NCI-H1694 (cell line): ENCODE measurements at regions not wholly inside any gene's neighbourhood (a gene's known extent, or its start where the extent isn't known, plus 50 kb on each side); places are given as distances from the start of the nearest gene placed in this dataset.

Source experiments
- DNase-seq: peaks from one replicate; lab custom pipeline; 2025; lab: John Stamatoyannopoulos, UW

DNA sequence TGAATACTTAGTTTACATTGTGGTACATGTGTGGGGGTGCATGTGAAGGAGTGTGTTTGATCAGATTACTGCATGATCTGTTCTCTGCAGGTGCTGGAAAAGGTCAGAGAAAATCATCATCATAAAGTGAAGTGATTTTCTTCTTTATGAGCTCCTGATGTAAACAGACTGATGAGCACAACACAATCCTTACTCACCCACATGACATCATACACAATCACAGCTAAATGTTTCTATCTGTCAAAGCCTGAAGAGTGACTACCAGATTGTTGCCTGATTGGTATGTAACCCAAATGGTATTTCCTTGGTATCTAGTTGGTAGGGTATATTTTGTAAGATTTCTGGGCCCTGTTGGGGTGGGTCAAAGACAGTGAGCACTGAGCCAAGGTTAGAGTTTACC lies 270.8 kb downstream of the FOXG1 start:
- DNase-seq = no peak

- DNase-seq = peak; percentile 50
Measured at GRCh38 chr14:29039171-29039570, 272.6 kb downstream of the FOXG1 start.

DNA sequence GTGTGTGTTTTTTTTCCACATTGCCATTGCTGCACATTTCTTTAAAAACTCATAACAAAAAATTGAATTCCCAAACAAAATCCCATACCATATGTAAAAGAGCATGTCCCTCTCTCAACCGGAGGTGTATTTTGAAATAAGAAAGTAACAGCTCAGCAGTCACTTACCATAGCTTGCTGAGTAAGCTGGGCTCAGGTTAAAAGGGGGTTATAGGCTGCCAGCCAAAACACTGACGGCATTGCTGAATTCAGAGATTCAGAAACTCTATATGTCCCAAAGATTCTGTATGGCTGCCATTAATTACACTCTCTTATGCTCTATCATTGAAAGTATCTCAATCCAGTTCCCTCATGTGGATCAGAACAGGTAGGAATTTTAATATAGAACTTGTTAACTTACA lies 276.0 kb downstream of the FOXG1 start:
- DNase-seq = no peak

DNA sequence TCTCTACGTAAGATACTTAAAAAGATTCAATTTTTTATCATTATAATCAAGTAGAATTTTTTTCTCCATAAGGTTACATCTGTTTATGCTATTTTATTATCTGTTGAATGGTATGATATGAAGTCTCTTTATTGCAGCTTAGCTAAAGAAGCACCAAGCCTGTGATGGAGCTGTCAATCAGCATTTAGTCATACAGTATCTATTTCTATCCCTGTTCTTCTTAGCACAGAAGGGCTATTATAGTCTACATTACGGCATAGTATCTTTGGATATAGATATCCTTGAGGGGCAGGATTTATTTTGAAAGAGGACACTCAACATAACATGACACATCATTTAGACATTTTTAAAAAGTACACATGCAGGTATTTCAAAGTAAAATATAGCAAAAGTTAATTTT lies 277.1 kb downstream of the FOXG1 start:
- DNase-seq = no peak

GRCh38 chr14:29045237-29045636 lies 278.6 kb downstream of the FOXG1 start:
- no peak for DNase-seq

GRCh38 chr14:29054119-29054518 lies 287.5 kb downstream of the FOXG1 start:
- no peak for DNase-seq

DNA sequence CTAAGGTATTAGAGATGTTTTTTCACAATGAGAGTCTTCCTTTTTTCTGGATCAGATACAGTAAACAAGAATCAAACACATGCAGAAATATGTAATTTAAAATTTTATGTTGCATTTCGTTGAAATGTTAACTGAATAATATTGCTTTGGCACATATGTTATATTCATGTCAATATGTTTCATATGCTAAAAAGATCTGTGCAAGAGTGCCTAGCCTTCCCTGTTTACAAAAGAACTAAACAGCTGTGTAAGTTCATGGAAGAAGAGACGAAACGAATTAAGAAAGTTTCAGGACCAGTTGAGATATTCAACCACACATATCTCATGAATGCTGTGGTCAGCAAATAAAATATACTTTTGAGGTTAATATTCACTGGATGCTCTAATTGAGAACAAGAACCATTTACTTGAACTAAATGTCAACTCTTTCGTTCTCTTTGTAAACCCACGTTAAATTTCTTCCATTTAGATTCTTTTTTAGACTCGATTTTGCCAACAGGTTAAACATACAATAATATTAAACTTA lies 289.5 kb downstream of the FOXG1 start:
- no peak for DNase-seq

DNA sequence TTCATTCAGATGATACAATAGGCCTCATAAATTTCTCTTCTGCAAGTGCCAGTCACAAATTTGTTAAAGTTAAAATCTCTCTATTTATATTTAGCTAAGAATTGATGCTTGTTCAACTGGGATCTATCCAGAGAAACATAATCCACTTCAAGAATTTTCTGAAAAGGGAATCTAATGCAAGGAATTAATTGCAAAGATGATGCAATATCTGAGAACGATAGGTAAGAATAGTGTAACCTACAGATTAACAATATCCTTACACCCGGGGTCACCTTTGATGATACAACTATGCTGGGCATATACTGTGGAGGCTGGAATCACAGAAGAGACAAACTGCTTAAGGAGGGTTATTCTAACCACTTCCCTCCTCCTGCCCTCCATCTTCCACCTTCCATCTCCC lies 295.1 kb downstream of the FOXG1 start:
- no peak for DNase-seq

GRCh38 chr14:29062466-29062865 lies 295.9 kb downstream of the FOXG1 start:
- DNase-seq = no peak

- no peak for DNase-seq
Measured at GRCh38 chr14:29062976-29063375, 296.4 kb downstream of the FOXG1 start.

DNA sequence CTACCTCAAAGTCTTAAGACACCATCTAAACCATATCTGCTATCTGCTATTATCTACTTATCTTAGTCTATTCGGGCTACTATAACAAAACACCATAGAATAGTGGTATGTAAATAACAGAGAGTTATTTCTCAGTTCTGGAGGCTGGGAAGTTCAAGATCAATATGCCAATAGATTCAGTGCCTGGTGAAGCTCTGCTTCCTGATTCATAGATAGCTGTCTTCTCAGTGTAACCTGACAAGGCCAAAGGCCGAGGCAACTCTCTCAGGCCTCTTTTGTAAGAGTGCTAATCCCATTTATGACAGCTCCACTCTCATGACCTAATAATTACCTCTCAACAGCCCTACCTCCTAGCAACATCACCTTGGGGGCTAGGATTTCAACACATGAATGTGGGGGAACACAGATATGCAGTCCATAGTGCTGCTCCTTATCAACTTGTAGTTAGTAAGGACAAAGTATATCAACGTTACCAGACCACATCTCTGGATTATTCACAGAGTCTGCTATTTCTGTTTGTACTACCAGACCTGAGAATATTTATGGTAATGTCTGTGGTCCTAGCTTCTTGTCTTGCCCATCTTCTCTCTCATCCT lies 297.8 kb downstream of the FOXG1 start:
- no peak for DNase-seq

DNA sequence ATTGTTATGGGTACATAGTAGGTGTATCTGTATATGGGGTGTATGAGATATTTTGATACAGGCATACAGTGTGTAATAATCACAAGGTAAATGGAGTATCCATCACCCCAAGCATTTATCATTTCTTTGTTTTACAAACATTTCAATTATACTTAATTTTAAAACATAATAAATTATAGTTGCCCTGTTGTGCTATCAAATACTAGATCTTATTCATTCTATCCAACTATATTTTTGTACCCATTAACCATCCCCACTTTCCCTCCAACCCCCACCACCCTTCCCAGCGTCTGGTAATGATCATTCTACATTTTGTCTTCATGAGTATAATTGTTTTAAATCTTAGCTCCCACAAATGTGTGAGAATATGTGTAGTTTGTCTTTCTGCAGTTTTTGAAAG lies 302.6 kb downstream of the FOXG1 start:
- DNase-seq = no peak

DNA sequence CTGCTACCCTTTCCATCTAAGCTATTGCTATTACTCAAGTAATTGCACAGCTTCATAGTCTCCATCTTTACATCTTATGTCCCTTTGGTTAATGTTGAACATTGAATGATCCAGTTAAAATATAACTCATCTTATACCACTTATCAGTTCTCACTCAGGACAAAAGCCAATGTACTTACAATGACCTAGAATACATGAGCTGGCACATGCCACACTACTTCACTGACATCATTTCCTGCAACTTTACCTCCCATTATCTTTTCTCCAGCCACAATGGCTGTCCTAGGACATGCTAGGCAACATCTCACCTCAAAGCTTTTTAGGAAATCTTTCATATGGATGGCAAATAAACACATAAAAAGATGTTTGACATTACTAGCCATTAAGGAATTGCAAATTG lies 309.2 kb downstream of the FOXG1 start:
- no peak for DNase-seq

GRCh38 chr14:29077916-29078315 lies 311.3 kb downstream of the FOXG1 start:
- DNase-seq = no peak

GRCh38 chr14:29078810-29079522 lies 312.4 kb downstream of the FOXG1 start:
- DNase-seq = no peak

DNA sequence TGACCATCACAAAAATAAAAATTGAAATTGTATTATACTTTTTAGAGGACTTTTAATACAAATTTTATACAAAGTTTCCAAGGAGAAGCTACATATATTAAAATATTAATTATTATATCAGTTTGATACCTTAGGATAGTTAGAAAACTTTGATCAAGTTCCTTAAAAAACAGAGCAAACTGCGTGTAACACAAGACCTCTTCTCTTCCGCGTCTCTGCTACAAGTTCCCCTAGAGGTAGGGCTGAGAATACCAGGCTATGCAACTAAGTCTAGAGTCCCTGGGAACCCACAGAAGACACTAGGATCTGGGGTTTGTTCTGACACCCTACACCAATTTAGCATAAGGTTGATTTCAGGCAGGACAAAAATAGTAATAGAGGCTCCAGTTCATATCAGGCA lies 319.0 kb downstream of the FOXG1 start:
- DNase-seq = no peak

- DNase-seq = no peak
Measured at GRCh38 chr14:29089849-29090248, 323.3 kb downstream of the FOXG1 start.

DNA sequence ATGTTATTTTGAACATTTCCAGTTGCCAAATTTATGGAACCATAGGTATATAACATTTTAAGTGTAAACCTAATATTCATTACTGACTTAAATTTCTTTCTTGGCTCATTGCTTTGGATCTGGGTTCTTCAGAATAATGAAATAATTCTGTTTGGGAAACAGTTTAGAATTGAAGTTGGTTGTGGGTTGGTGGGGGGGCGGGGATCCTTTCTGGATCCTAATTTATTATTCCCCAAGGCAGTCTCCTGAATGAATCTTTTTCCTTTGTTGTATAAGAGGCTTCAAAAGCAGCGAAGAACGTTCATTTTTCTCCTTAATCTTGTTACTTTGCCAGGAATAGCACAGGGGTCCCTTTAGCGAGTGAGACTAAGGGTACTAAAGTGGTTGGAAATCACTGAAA lies 325.5 kb downstream of the FOXG1 start:
- DNase-seq = no peak

DNA sequence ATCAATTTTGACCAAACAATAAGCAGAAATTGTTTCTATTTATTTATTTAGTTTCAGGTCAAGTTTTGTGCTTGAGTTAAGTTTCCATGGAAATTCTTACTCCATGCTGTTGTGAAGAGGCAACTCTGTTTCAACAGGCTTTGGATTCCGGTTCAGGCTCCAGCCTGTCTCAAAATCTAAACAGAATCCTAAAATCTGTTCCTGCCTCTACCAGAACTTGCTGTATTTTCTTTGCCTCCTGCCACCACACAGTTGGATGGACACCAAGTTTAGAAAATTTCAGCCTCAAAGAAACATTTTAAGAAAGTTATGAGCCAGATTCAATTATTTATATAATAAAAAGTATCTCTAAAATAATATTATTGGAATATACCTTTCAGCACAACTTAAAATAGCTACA lies 330.9 kb downstream of the FOXG1 start:
- DNase-seq = no peak

GRCh38 chr14:29098656-29099055 lies 332.1 kb downstream of the FOXG1 start:
- no peak for DNase-seq

DNA sequence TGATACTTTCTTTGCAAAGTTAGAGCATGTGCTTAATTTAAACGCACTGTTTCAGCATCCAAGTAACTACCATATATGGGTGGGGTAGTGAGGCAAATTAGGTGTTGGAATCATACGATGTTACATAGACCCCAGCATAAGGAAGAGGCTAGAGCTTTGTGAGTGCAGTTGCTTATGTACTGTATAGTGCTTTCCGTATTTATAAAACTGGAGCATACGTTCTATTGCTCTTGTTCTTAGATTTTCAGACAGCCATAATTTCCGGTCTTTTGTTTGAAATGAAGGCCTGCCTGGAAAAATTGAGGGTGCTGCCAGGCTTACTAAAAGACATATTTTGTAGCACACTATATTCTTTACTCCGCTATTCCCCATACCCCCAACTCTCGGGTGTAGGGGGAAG lies 335.7 kb downstream of the FOXG1 start:
- DNase-seq = no peak

DNA sequence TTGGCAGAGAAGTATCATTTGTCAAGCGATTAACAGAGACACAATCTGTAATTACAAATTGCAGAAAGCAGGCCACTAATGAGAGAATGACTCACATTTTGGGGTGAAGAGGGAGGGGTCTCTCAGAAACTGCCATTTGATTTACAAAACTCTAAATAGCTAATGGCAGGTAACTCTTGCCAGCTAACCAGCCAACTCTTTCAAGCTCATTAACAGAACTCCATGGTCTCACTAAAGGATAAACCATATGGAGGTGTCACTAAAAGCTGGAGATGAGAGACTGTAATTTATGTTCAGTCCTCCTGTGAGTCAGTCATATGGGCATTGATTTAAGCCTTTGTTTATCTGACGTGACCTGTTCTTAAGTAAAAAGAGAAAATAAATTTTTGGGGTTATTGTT lies 336.4 kb downstream of the FOXG1 start:
- DNase-seq = peak; percentile 83

- no peak for DNase-seq
Measured at GRCh38 chr14:29108908-29109307, 342.3 kb downstream of the FOXG1 start.

- DNase-seq = no peak
Measured at GRCh38 chr14:29109589-29109988, 343.0 kb downstream of the FOXG1 start.
